Astrocyte of the spinal cord (primary cell): ENCODE measurements at regions not wholly inside any gene's neighbourhood (a gene's known extent, or its start where the extent isn't known, plus 50 kb on each side); places are given as distances from the start of the nearest gene placed in this dataset.

ENCODE experiments used
- DNase-seq: peaks from one replicate; pipeline ENCODE4 v3.0.0; 2011; ENCODE audit warnings: low read depth, low spot score
- H3K4me3 ChIP-seq: 2 replicates; pipeline ENCODE4 v1.5.1; 2011; ENCODE audit warnings: low read depth, mild to moderate bottlenecking, low read length, moderate library complexity
- in situ Hi-C: cut with HindIII; loops from 2 replicates; pipeline ENCODE4 v1.10.0; 2017; ENCODE audit warnings: low sequenced_read_pairs
- TF ChIP-seq, protein P1 (sequence below): IDR thresholded peaks from 2 replicates; pipeline ENCODE4 v1.5.1; 2012; ENCODE audit warnings: low read depth, mild to moderate bottlenecking, low read length, inconsistent platforms

DNA sequence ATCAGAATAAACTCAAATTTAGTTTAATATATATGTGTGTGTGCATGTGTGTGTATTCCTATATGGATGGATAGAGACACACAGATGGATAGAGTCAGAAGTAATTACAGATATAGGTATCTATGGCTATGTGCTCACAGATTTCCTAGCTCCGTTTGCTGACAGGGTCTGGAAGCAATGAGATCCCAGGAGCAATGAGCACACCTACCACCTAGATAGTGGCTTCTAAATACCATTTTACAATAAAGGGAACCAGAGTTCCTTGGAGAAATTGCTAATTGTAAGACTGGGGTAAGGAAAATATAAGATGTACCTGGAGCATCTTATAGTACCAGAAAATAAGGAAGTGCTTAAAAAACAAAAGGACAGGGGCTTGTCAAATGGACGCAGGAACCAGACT lies 196.2 kb upstream of the PRDM1 start:
- no peak overlapping the region for H3K4me3 ChIP-seq
- TF ChIP-seq, protein P1, sequence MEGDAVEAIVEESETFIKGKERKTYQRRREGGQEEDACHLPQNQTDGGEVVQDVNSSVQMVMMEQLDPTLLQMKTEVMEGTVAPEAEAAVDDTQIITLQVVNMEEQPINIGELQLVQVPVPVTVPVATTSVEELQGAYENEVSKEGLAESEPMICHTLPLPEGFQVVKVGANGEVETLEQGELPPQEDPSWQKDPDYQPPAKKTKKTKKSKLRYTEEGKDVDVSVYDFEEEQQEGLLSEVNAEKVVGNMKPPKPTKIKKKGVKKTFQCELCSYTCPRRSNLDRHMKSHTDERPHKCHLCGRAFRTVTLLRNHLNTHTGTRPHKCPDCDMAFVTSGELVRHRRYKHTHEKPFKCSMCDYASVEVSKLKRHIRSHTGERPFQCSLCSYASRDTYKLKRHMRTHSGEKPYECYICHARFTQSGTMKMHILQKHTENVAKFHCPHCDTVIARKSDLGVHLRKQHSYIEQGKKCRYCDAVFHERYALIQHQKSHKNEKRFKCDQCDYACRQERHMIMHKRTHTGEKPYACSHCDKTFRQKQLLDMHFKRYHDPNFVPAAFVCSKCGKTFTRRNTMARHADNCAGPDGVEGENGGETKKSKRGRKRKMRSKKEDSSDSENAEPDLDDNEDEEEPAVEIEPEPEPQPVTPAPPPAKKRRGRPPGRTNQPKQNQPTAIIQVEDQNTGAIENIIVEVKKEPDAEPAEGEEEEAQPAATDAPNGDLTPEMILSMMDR, result no peak
- in situ Hi-C loops, result no loop called here
- DNase-seq, result no peak

DNA sequence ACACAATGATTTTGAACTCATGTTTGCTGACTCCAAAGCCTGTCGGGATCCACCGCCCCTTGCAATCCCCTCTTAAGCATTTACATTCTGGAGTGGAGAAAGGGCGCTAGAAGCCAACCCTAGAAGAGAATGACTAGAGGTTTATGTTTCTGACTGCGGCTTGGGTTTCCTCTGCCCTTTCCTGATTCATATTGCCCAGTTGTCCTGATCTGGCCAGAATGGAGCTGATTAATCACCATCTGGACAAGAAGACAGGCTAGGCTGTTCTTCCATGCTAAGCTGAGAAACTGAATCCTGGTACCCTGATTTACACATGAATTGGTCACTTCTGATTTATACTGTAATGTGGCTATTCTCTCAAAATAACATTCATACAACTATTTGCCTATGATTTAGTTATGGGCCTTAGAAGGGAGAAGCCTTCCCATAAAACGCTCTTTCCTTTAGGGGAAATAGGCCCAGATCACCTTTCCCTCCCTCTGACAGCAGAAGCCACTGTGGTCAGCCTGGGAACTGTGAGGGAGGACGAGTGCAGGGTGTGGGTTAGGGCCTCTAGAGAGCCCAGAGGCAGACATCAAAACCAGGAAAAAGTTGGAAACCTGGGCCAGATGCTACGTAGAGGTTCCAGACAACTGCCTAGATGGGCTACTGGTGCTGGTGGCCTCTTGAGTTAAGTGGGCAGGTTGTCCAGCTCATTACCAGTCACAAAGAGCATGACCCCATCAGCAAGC lies 199.2 kb upstream of the PRDM1 start:
- TF ChIP-seq, protein P1, result no peak
- DNase-seq, result no peak
- no peak overlapping the region for H3K4me3 ChIP-seq
- in situ Hi-C loops, result no loop called here

DNA sequence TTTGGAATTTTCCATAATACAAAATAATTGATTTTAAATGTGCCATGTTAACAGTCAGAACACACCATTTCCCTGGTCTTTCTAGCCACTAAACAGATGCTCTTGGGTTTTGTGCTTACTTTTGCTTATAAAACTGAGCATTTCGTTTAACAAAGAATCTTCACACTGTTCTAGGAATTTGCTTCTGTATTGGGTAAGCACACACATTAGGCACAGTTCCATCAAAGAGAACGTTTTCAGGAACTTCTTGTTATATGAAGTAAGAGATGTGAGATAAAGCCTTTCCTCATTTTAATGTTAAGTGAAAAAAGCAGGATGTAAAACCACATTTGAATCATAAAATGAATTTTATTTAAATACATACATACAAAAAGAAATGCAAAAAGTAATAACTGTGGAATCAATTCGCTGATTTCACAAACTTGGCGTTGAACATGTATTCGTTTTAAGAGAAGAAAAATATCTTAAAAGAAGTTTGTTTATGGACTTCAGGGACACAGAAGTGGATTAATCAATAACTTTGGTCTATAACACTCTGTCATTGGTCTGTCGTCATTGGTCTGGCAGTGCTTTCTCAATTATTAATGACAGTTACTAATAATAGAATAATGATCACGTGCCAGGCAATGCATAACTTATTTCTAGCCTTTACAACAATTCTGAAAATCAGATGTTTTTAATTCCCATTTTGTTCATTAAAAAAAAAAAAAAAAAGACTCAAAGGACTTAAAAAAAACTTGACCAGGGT lies 199.9 kb upstream of the PRDM1 start:
- DNase-seq, result no peak
- no peak overlapping the region for H3K4me3 ChIP-seq
- in situ Hi-C loops, result no loop called here
- TF ChIP-seq, protein P1, result no peak

DNA sequence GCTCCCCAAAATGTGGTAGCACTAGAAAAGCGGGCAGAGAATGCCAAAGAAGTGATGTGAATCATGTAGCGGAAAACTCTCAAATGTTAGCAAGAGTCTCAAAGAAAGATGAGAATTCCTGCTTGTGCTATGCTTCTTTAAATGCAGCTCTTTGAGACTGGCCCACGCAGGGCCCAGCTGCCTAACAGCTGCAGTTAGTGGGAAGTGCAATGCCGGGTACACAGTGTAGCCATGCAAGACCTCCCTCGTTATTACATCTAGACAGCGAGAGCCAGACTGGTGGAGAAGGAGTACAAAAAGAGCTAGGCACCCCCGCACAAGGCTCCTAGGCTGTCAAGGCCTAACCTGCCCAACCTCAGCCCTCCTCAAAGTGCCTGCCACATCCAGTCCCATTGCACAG lies 201.7 kb upstream of the PRDM1 start:
- TF ChIP-seq, protein P1, result no peak
- in situ Hi-C loops, result no loop called here
- no peak overlapping the region for H3K4me3 ChIP-seq
- no peak for DNase-seq

DNA sequence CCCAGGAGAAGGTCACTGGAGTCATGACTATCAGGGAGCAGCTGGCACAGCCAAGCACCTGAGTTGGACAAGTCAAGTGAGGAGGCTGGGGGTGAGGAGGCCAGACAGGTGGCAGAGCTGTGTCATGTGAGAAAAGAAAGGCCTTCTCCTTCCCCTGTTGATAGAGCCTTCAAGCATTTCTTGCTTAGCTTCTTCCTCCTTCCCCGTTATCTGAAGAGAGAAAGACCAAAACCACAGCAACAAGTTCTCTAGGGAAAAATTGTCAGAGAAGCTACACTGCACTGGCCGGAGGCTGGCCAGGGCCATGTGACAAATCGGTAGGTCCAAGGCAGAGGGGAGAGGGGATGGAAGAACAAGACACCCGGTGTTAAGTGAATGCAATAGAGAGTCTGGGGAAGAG lies 202.1 kb upstream of the PRDM1 start:
- in situ Hi-C loops, result no loop called here
- H3K4me3 ChIP-seq, result no peak overlapping the region
- TF ChIP-seq, protein P1, result no peak
- DNase-seq, result no peak

DNA sequence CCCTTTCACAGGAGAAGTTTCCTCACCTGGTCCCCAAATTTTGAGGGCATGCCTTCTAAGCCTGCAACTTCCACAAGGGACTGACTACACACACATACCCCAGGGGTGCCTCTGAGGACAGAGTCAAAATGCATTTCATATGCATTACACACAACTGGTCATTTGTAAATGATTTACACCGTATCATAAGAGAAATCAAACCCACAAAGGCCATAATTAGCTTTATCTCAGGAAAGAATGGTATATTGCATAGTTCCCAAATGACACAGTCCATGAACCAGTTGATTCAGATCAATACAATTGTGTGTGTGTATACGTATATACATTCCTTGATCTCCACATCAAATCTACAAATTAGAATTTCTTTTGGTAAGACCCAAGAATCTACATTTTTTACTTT lies 203.3 kb upstream of the PRDM1 start:
- no peak overlapping the region for H3K4me3 ChIP-seq
- in situ Hi-C loops, result no loop called here
- no peak for DNase-seq
- TF ChIP-seq, protein P1, result no peak
